ENCODE measurements at regions not wholly inside any gene's neighbourhood (a gene's known extent, or its start where the extent isn't known, plus 50 kb on each side); places are given as distances from the start of the nearest gene placed in this dataset.

GRCh38 chr22:49417833-49418232 is 409.8 kb downstream of the BRD1 start:
- peaks cover 0 to 6% of the 10 kb centered on the region in 2 donors for H3K9me3 ChIP-seq (ENCODE audit: control insufficient read depth in 1 of 2, low read length in 2 of 2)
- no peak overlapping the region for H3K4me3 ChIP-seq (ENCODE audit: low read depth in 1 of 2, low read length in 2 of 2)
- no peak overlapping the region for H3K27ac ChIP-seq (ENCODE audit: low read length)
- no peaks in the 10 kb centered on the region for H3K36me3 ChIP-seq (ENCODE audit: control insufficient read depth in 1 of 2, insufficient read depth in 2 of 2, low read length in 2 of 2)
- H3K27me3 ChIP-seq (ENCODE audit: low read depth, low read length): no peaks in the 10 kb centered on the region
- H3K4me1 ChIP-seq (ENCODE audit: control insufficient read depth in 1 of 2, insufficient read depth in 2 of 2, low read length in 2 of 2): no peaks in the 10 kb centered on the region

- Histone ChIP-seq H3K4me1 (ENCODE audit: control insufficient read depth in 1 of 2, insufficient read depth in 2 of 2, low read length in 2 of 2) (no peaks in the 10 kb centered on the region), H3K27ac (ENCODE audit: low read length) (no peak overlapping the region), H3K9me3 (ENCODE audit: control insufficient read depth in 1 of 2, low read length in 2 of 2) (peaks cover 0 to 6% of the 10 kb centered on the region in 2 donors), H3K27me3 (ENCODE audit: low read depth, low read length) (no peaks in the 10 kb centered on the region), H3K36me3 (ENCODE audit: control insufficient read depth in 1 of 2, insufficient read depth in 2 of 2, low read length in 2 of 2) (no peaks in the 10 kb centered on the region), H3K4me3 (ENCODE audit: low read depth in 1 of 2, low read length in 2 of 2) (no peak overlapping the region)
Observed at GRCh38 chr22:49417326-49417725, 410.3 kb downstream of the BRD1 start.

- Histone ChIP-seq H3K9me3 (ENCODE audit: control insufficient read depth in 1 of 2, low read length in 2 of 2) (no peaks in the 10 kb centered on the region), H3K4me3 (ENCODE audit: low read depth in 1 of 2, low read length in 2 of 2) (no peak overlapping the region), H3K36me3 (ENCODE audit: control insufficient read depth in 1 of 2, insufficient read depth in 2 of 2, low read length in 2 of 2) (no peaks in the 10 kb centered on the region), H3K27me3 (ENCODE audit: low read depth, low read length) (no peaks in the 10 kb centered on the region), H3K4me1 (ENCODE audit: control insufficient read depth in 1 of 2, insufficient read depth in 2 of 2, low read length in 2 of 2) (no peaks in the 10 kb centered on the region), H3K27ac (ENCODE audit: low read length) (no peak overlapping the region)
Observed at GRCh38 chr22:49415151-49415951, 412.3 kb downstream of the BRD1 start.

DNA sequence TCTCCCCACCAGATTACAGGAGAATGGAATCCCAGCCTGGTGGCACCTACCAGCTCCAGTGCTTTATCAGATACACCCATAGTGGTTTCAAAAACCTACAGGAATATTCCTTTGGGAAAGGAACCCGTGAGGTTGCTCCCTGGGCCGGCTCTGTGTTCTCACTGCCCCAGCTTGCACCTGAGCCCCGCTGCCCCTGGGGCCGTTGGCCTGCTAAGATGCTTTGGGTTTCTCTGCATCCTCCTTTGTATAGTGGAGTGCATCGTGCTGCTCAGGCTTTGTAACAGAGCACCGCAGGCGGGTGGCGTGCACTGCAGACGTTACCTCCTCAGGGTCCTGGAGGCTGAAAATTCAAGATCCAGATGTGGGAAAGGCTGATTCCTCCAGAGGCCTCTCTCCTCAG is 414.1 kb downstream of the BRD1 start:
- no peak overlapping the region for H3K27ac ChIP-seq (ENCODE audit: low read length)
- H3K9me3 ChIP-seq (ENCODE audit: control insufficient read depth in 1 of 2, low read length in 2 of 2): peaks cover 0 to 3% of the 10 kb centered on the region in 2 donors
- H3K27me3 ChIP-seq (ENCODE audit: low read depth, low read length): no peaks in the 10 kb centered on the region
- H3K36me3 ChIP-seq (ENCODE audit: control insufficient read depth in 1 of 2, insufficient read depth in 2 of 2, low read length in 2 of 2): no peaks in the 10 kb centered on the region
- H3K4me3 ChIP-seq (ENCODE audit: low read depth in 1 of 2, low read length in 2 of 2): no peak overlapping the region
- H3K4me1 ChIP-seq (ENCODE audit: control insufficient read depth in 1 of 2, insufficient read depth in 2 of 2, low read length in 2 of 2): no peaks in the 10 kb centered on the region

GRCh38 chr22:49413146-49413545 is 414.5 kb downstream of the BRD1 start:
- Histone ChIP-seq H3K27ac (ENCODE audit: low read length) (no peak overlapping the region), H3K27me3 (ENCODE audit: low read depth, low read length) (no peaks in the 10 kb centered on the region), H3K9me3 (ENCODE audit: control insufficient read depth in 1 of 2, low read length in 2 of 2) (peaks cover 0 to 3% of the 10 kb centered on the region in 2 donors), H3K4me3 (ENCODE audit: low read depth in 1 of 2, low read length in 2 of 2) (no peak overlapping the region), H3K4me1 (ENCODE audit: control insufficient read depth in 1 of 2, insufficient read depth in 2 of 2, low read length in 2 of 2) (no peaks in the 10 kb centered on the region), H3K36me3 (ENCODE audit: control insufficient read depth in 1 of 2, insufficient read depth in 2 of 2, low read length in 2 of 2) (no peaks in the 10 kb centered on the region)

DNA sequence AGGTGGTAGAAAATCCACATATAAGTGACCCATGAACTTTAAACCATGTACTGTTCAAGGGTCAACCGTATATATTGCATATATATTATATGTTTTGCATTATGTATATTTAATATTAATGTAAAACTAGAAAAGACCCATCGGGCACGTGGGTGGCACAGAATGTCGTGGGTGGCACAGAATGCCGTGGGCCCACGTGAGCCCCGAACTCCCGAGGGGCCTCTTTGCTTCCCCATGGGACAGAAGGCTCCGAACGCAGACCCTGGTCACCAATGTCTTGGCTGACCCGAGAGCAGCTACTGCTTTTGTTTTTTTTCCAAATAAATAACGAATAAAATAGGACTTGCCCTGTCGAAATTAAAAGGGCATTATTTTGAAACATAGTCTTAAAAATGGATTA is 415.4 kb downstream of the BRD1 start:
- Histone ChIP-seq H3K9me3 (ENCODE audit: control insufficient read depth in 1 of 2, low read length in 2 of 2) (peaks cover 0 to 3% of the 10 kb centered on the region in 2 donors), H3K27me3 (ENCODE audit: low read depth, low read length) (no peaks in the 10 kb centered on the region), H3K27ac (ENCODE audit: low read length) (no peak overlapping the region), H3K36me3 (ENCODE audit: control insufficient read depth in 1 of 2, insufficient read depth in 2 of 2, low read length in 2 of 2) (no peaks in the 10 kb centered on the region), H3K4me3 (ENCODE audit: low read depth in 1 of 2, low read length in 2 of 2) (no peak overlapping the region), H3K4me1 (ENCODE audit: control insufficient read depth in 1 of 2, insufficient read depth in 2 of 2, low read length in 2 of 2) (no peaks in the 10 kb centered on the region)

GRCh38 chr22:49411236-49411635 is 416.4 kb downstream of the BRD1 start:
- Histone ChIP-seq H3K9me3 (ENCODE audit: control insufficient read depth in 1 of 2, low read length in 2 of 2) (peaks cover 0 to 3% of the 10 kb centered on the region in 2 donors), H3K36me3 (ENCODE audit: control insufficient read depth in 1 of 2, insufficient read depth in 2 of 2, low read length in 2 of 2) (no peaks in the 10 kb centered on the region), H3K27ac (ENCODE audit: low read length) (no peak overlapping the region), H3K4me1 (ENCODE audit: control insufficient read depth in 1 of 2, insufficient read depth in 2 of 2, low read length in 2 of 2) (no peaks in the 10 kb centered on the region), H3K4me3 (ENCODE audit: low read depth in 1 of 2, low read length in 2 of 2) (no peak overlapping the region), H3K27me3 (ENCODE audit: low read depth, low read length) (no peaks in the 10 kb centered on the region)

GRCh38 chr22:49408102-49408836 is 419.4 kb downstream of the BRD1 start:
- H3K27ac ChIP-seq (ENCODE audit: low read length): no peak overlapping the region
- no peak overlapping the region for H3K4me3 ChIP-seq (ENCODE audit: low read depth in 1 of 2, low read length in 2 of 2)
- no peaks in the 10 kb centered on the region for H3K4me1 ChIP-seq (ENCODE audit: control insufficient read depth in 1 of 2, insufficient read depth in 2 of 2, low read length in 2 of 2)
- peaks cover 0 to 3% of the 10 kb centered on the region in 2 donors for H3K9me3 ChIP-seq (ENCODE audit: control insufficient read depth in 1 of 2, low read length in 2 of 2)
- no peaks in the 10 kb centered on the region for H3K27me3 ChIP-seq (ENCODE audit: low read depth, low read length)
- no peaks in the 10 kb centered on the region for H3K36me3 ChIP-seq (ENCODE audit: control insufficient read depth in 1 of 2, insufficient read depth in 2 of 2, low read length in 2 of 2)

DNA sequence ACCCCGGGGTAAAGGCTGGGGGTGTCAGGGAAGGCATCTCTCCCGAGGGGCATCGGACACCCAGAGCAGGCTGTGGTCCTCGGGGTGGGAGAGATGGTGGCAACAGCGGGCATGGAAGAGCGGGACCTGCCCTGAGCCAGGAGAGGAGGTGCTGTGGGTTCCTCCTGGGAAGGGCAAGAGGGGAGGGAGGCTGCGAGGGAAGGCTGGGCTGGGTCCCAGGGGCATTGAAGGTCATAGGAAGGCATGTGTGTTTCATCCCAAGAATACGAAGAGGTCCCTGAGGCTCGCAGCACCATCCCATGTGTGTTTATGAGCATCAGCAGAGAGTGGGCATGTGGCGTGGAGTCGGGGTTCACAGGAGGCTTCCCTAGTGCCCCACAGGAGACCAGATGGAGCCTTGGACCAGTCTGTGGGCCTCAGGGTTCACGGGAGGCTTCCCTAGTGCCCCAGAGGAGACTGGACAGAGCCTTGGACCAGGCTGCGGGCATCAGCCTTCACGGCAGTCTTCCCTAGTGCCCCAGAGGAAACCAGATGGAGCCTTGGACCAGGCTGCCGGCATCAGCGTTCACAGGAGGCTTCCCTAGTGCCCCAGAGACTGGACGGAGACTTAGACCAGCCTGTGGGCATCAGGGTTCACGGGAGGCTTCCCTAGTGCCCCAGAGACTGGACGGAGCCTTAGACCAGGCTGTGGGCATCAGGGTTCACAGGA is 420.6 kb downstream of the BRD1 start:
- no peaks in the 10 kb centered on the region for H3K27me3 ChIP-seq (ENCODE audit: low read depth, low read length)

DNA sequence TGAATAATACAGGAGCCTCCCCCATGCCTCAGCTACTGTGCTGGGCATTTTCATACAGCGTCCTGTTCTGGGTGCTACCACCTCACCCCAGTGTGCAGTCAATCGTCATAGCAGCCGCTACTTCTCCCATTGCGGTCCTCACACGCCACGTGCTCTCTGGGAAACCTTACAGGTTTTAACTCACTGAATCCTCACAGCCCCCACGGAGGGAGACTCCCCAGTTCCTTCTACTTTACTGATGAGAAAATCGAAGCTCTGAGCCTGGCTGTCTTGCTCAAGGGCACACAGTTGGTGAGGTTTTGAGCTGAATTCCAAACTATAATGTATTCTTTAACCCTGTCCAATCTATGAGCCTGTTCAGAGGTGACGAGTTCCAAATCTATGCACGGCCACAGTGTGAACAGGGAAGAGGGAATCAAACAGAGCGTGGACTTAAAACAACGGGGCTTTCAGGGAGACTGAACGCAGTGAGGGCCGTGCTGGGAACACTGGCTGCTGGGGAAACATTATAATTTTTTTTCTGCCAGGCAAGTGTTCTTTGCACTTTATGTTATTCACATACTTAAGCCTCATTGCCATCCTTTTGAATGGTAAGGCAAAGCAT is 421.5 kb downstream of the BRD1 start:
- H3K27ac ChIP-seq (ENCODE audit: low read length): no peak overlapping the region

More for the DNA sequence above, 420.6 kb downstream of the BRD1 start:
- Histone ChIP-seq H3K4me3 (ENCODE audit: low read depth in 1 of 2, low read length in 2 of 2) (no peak overlapping the region), H3K27ac (ENCODE audit: low read length) (no peak overlapping the region), H3K9me3 (ENCODE audit: control insufficient read depth in 1 of 2, low read length in 2 of 2) (peaks cover 0 to 3% of the 10 kb centered on the region in 2 donors), H3K4me1 (ENCODE audit: control insufficient read depth in 1 of 2, insufficient read depth in 2 of 2, low read length in 2 of 2) (no peaks in the 10 kb centered on the region), H3K36me3 (ENCODE audit: control insufficient read depth in 1 of 2, insufficient read depth in 2 of 2, low read length in 2 of 2) (no peaks in the 10 kb centered on the region)

GRCh38 chr22:49405590-49405989 is 422.1 kb downstream of the BRD1 start:
- Histone ChIP-seq H3K27me3 (ENCODE audit: low read depth, low read length) (no peaks in the 10 kb centered on the region), H3K27ac (ENCODE audit: low read length) (no peak overlapping the region), H3K4me1 (ENCODE audit: control insufficient read depth in 1 of 2, insufficient read depth in 2 of 2, low read length in 2 of 2) (no peaks in the 10 kb centered on the region), H3K36me3 (ENCODE audit: control insufficient read depth in 1 of 2, insufficient read depth in 2 of 2, low read length in 2 of 2) (no peaks in the 10 kb centered on the region), H3K4me3 (ENCODE audit: low read depth in 1 of 2, low read length in 2 of 2) (no peak overlapping the region), H3K9me3 (ENCODE audit: control insufficient read depth in 1 of 2, low read length in 2 of 2) (peaks cover 0 to 3% of the 10 kb centered on the region in 2 donors)

More for the DNA sequence above, 421.5 kb downstream of the BRD1 start:
- Histone ChIP-seq H3K36me3 (ENCODE audit: control insufficient read depth in 1 of 2, insufficient read depth in 2 of 2, low read length in 2 of 2) (no peaks in the 10 kb centered on the region), H3K4me1 (ENCODE audit: control insufficient read depth in 1 of 2, insufficient read depth in 2 of 2, low read length in 2 of 2) (no peaks in the 10 kb centered on the region), H3K27me3 (ENCODE audit: low read depth, low read length) (no peaks in the 10 kb centered on the region), H3K9me3 (ENCODE audit: control insufficient read depth in 1 of 2, low read length in 2 of 2) (peaks cover 0 to 3% of the 10 kb centered on the region in 2 donors), H3K4me3 (ENCODE audit: low read depth in 1 of 2, low read length in 2 of 2) (no peak overlapping the region)

Data from muscle layer of duodenum (tissue), 2 donors.